ENCODE measurements at regions not wholly inside any gene's neighbourhood (a gene's known extent, or its start where the extent isn't known, plus 50 kb on each side); places are given as distances from the start of the nearest gene placed in this dataset.
A peak's percentile ranks its signal among the peaks of the same experiment; 100 is the strongest.
"Not testable (repeated sequence)": the region's sequence is repeated elsewhere in the genome, so short reads cannot be mapped to it uniquely, and the experiment has no call there.

- no peak for TF ChIP-seq CTCF (IDR thresholded peaks at IDR 0.05; ENCODE audit: low read depth, low read length)
- no peak overlapping the region for H3K4me3 ChIP-seq (replicated peaks in 1 of 2; ENCODE audit: low read depth in 2 of 2, low read length in 2 of 2)
- DNase-seq (ENCODE audit: low read depth in 2 of 2), result no peak
Observed at GRCh38 chrX:69431420-69431819, 72.7 kb upstream of the NALF2 start.

- H3K4me3 ChIP-seq (replicated peaks in 1 of 2; ENCODE audit: low read depth in 2 of 2, low read length in 2 of 2), result no peak overlapping the region
- DNase-seq (ENCODE audit: low read depth in 2 of 2), result no peak
- no peak for TF ChIP-seq CTCF (IDR thresholded peaks at IDR 0.05; ENCODE audit: low read depth, low read length)
Observed at GRCh38 chrX:69430785-69431184, 73.3 kb upstream of the NALF2 start.

- no peak overlapping the region for H3K4me3 ChIP-seq (replicated peaks in 1 of 2; ENCODE audit: low read depth in 2 of 2, low read length in 2 of 2)
- DNase-seq (ENCODE audit: low read depth in 2 of 2), result no peak
- TF ChIP-seq CTCF (IDR thresholded peaks at IDR 0.05; ENCODE audit: low read depth, low read length), result no peak
Observed at GRCh38 chrX:69429339-69430015, 74.6 kb upstream of the NALF2 start.

GRCh38 chrX:69428216-69428615 is 75.9 kb upstream of the NALF2 start:
- H3K4me3 ChIP-seq (replicated peaks in 1 of 2; ENCODE audit: low read depth in 2 of 2, low read length in 2 of 2), result no peak overlapping the region
- TF ChIP-seq CTCF (IDR thresholded peaks at IDR 0.05; ENCODE audit: low read depth, low read length), result no peak
- no peak for DNase-seq (ENCODE audit: low read depth in 2 of 2)

- H3K4me3 ChIP-seq (replicated peaks in 1 of 2; ENCODE audit: low read depth in 2 of 2, low read length in 2 of 2), result no peak overlapping the region
- no peak for DNase-seq (ENCODE audit: low read depth in 2 of 2)
- no peak for TF ChIP-seq CTCF (IDR thresholded peaks at IDR 0.05; ENCODE audit: low read depth, low read length)
Observed at GRCh38 chrX:69424910-69425309, 79.2 kb upstream of the NALF2 start.

- DNase-seq (ENCODE audit: low read depth in 2 of 2), result peak; percentile 19 to 25
- no peak overlapping the region for H3K4me3 ChIP-seq (replicated peaks in 1 of 2; ENCODE audit: low read depth in 2 of 2, low read length in 2 of 2)
Observed at GRCh38 chrX:69424161-69424560, 80.0 kb upstream of the NALF2 start.

GRCh38 chrX:69422208-69422607 is 81.9 kb upstream of the NALF2 start:
- not testable (repeated sequence) for DNase-seq (ENCODE audit: low read depth in 2 of 2); H3K4me3 ChIP-seq (replicated peaks in 1 of 2; ENCODE audit: low read depth in 2 of 2, low read length in 2 of 2)

More at GRCh38 chrX:69424161-69424560, 80.0 kb upstream of the NALF2 start:
- TF ChIP-seq CTCF (IDR thresholded peaks at IDR 0.05; ENCODE audit: low read depth, low read length), result peak; percentile 24
